ENCODE measurements at regions not wholly inside any gene's neighbourhood (a gene's known extent, or its start where the extent isn't known, plus 50 kb on each side); places are given as distances from the start of the nearest gene placed in this dataset.

DNA sequence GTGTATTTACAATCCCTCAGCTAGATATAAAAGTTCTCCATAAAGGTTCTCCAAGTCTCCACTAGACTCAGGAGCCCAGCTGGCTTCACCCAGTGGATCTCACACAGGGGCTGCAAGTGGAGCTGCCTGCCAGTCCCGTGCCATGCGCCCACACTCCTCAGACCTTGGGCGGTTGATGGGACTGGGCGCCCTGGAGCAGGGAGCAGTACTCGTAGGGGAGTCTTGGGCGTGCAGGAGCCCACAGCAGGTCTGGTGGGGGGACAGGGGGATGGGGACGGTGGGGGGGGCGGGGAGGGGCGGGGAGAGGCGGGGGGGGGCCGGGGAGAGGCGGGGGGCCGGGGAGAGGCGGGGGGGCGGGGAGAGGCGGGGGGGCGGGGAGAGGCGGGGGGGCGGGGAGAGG, 54.7 kb upstream of the RND3 start:
- H3K9me3 Mint-ChIP-seq (ENCODE audit: unreplicated experiment) = peaks cover 6% of the 10 kb centered on the region
- no peaks in the 10 kb centered on the region for H4K20me1 ChIP-seq (ENCODE audit: insufficient read depth, low read length)
- no peak for DNase-seq (ENCODE audit: low read depth)
- H3K36me3 ChIP-seq (ENCODE audit: insufficient read depth, low read length) = no peaks in the 10 kb centered on the region
- H3K9me3 ChIP-seq (ENCODE audit: insufficient read depth, low read depth, low read length) = no peaks in the 10 kb centered on the region
- H3K4me1 Mint-ChIP-seq (ENCODE audit: low read depth, unreplicated experiment) = no peaks in the 10 kb centered on the region
- H3K36me3 Mint-ChIP-seq (ENCODE audit: low read depth, unreplicated experiment) = no peaks in the 10 kb centered on the region
- H3K9ac ChIP-seq (ENCODE audit: low read length) = no peak overlapping the region
- H2AFZ ChIP-seq (ENCODE audit: low read depth, low read length) = no peak overlapping the region
- no peaks in the 10 kb centered on the region for H3K27me3 Mint-ChIP-seq (ENCODE audit: low read depth, unreplicated experiment)
- no peaks in the 10 kb centered on the region for H3K4me1 ChIP-seq (ENCODE audit: insufficient read depth, low read length)
- no peak overlapping the region for H3K4me3 ChIP-seq (ENCODE audit: insufficient read depth, low read depth, low read length)
- TF ChIP-seq, protein P1, sequence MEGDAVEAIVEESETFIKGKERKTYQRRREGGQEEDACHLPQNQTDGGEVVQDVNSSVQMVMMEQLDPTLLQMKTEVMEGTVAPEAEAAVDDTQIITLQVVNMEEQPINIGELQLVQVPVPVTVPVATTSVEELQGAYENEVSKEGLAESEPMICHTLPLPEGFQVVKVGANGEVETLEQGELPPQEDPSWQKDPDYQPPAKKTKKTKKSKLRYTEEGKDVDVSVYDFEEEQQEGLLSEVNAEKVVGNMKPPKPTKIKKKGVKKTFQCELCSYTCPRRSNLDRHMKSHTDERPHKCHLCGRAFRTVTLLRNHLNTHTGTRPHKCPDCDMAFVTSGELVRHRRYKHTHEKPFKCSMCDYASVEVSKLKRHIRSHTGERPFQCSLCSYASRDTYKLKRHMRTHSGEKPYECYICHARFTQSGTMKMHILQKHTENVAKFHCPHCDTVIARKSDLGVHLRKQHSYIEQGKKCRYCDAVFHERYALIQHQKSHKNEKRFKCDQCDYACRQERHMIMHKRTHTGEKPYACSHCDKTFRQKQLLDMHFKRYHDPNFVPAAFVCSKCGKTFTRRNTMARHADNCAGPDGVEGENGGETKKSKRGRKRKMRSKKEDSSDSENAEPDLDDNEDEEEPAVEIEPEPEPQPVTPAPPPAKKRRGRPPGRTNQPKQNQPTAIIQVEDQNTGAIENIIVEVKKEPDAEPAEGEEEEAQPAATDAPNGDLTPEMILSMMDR (IDR thresholded peaks at IDR 0.05; ENCODE audit: insufficient read depth, low read depth, low read length) = no peak
- TF ChIP-seq EZH2 (IDR thresholded peaks at IDR 0.05; ENCODE audit: insufficient read depth, low read length) = no peak
- no peak overlapping the region for H3K4me2 ChIP-seq (ENCODE audit: low read length)
- H3K27me3 ChIP-seq (ENCODE audit: insufficient read depth, low read length) = no peaks in the 10 kb centered on the region
- no peak for FAIRE-seq
- no peak overlapping the region for H3K27ac Mint-ChIP-seq (ENCODE audit: unreplicated experiment)
- H3K27ac ChIP-seq (ENCODE audit: low read depth, low read length) = no peak overlapping the region
- H3K4me3 Mint-ChIP-seq (ENCODE audit: unreplicated experiment) = no peak overlapping the region
- H3K79me2 ChIP-seq (ENCODE audit: insufficient read depth, low read length) = no peaks in the 10 kb centered on the region

GRCh38 chr2:150538651-150539201, 51.3 kb upstream of the RND3 start:
- Histone ChIP-seq H3K27ac (ENCODE audit: low read depth, low read length) (no peak overlapping the region), H3K27me3 (ENCODE audit: insufficient read depth, low read length) (no peaks in the 10 kb centered on the region), H4K20me1 (ENCODE audit: insufficient read depth, low read length) (no peaks in the 10 kb centered on the region), H3K4me3 (ENCODE audit: insufficient read depth, low read depth, low read length) (no peak overlapping the region), H3K9me3 (ENCODE audit: insufficient read depth, low read depth, low read length) (no peaks in the 10 kb centered on the region), H3K4me2 (ENCODE audit: low read length) (no peak overlapping the region), H3K9ac (ENCODE audit: low read length) (no peak overlapping the region), H3K79me2 (ENCODE audit: insufficient read depth, low read length) (no peaks in the 10 kb centered on the region), H2AFZ (ENCODE audit: low read depth, low read length) (no peak overlapping the region), H3K36me3 (ENCODE audit: insufficient read depth, low read length) (no peaks in the 10 kb centered on the region), H3K4me1 (ENCODE audit: insufficient read depth, low read length) (no peaks in the 10 kb centered on the region)
- no peaks in the 10 kb centered on the region for H3K4me1 Mint-ChIP-seq (ENCODE audit: low read depth, unreplicated experiment)
- peaks cover 3% of the 10 kb centered on the region for H3K36me3 Mint-ChIP-seq (ENCODE audit: low read depth, unreplicated experiment)
- DNase-seq (ENCODE audit: low read depth) (no peak), FAIRE-seq (peak; percentile 91)
- no peak overlapping the region for H3K4me3 Mint-ChIP-seq (ENCODE audit: unreplicated experiment)
- H3K27ac Mint-ChIP-seq (ENCODE audit: unreplicated experiment) = no peak overlapping the region
- no peaks in the 10 kb centered on the region for H3K27me3 Mint-ChIP-seq (ENCODE audit: low read depth, unreplicated experiment)
- H3K9me3 Mint-ChIP-seq (ENCODE audit: unreplicated experiment) = peaks cover 8% of the 10 kb centered on the region
- TF ChIP-seq EZH2 (IDR thresholded peaks at IDR 0.05; ENCODE audit: insufficient read depth, low read length) = no peak
- TF ChIP-seq, protein P1 (IDR thresholded peaks at IDR 0.05; ENCODE audit: insufficient read depth, low read depth, low read length) = no peak

Measured in astrocyte (in vitro differentiated cells and primary cell).